IPS-18c (cell line): ENCODE measurements at regions not wholly inside any gene's neighbourhood (a gene's known extent, or its start where the extent isn't known, plus 50 kb on each side); places are given as distances from the start of the nearest gene placed in this dataset.
"Not testable (repeated sequence)": the region's sequence is repeated elsewhere in the genome, so short reads cannot be mapped to it uniquely, and the experiment has no call there.

Experiments used
- H3K4me3 ChIP-seq: 2 replicates; pipeline ENCODE4 v1.7.0; 2013; ENCODE audit warnings: low read depth, mild to moderate bottlenecking, low read length, moderate library complexity; ENCODE audit not compliant: insufficient read depth
- H3K9me3 ChIP-seq: one replicate; pipeline ENCODE4 v1.6.1; 2013; ENCODE audit warnings: mild to moderate bottlenecking, low read length, moderate library complexity; ENCODE audit not compliant: control insufficient read depth, insufficient read depth

- Histone ChIP-seq H3K4me3 (no peak overlapping the region; the same call in 1 of the 2 replicates), H3K9me3 (no peaks in the 10 kb centered on the region)
Measured at GRCh38 chr3:72081471-72082185, 296.7 kb upstream of the PROK2 start.

- peaks cover 4% of the 10 kb centered on the region for H3K9me3 ChIP-seq
- no peak overlapping the region for H3K4me3 ChIP-seq
Measured at GRCh38 chr3:72080800-72081199, 295.9 kb upstream of the PROK2 start.

DNA sequence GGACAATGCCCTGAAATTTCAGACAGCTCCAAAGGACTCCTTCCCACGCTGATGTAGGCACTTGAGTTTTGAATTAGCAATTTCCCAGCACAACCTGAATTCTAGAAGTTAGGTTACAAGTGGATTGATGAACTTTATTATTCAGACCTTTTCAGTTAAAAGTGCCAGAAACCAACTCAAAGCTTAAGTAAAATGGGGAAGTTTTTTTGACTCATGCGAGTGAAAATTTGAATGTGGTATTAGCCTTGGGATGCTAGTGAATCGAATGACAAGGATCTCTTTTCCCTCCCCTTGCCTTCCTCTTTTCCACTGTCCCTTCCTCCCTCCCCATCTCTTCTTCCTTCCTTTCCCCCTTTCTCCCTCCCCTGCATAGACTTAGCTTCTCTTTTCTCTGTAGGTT, 295.1 kb upstream of the PROK2 start:
- Histone ChIP-seq H3K9me3 (peaks cover 7% of the 10 kb centered on the region), H3K4me3 (no peak overlapping the region)

GRCh38 chr3:72079369-72079872, 294.5 kb upstream of the PROK2 start:
- H3K9me3 ChIP-seq: peaks cover 8% of the 10 kb centered on the region
- no peak overlapping the region for H3K4me3 ChIP-seq

DNA sequence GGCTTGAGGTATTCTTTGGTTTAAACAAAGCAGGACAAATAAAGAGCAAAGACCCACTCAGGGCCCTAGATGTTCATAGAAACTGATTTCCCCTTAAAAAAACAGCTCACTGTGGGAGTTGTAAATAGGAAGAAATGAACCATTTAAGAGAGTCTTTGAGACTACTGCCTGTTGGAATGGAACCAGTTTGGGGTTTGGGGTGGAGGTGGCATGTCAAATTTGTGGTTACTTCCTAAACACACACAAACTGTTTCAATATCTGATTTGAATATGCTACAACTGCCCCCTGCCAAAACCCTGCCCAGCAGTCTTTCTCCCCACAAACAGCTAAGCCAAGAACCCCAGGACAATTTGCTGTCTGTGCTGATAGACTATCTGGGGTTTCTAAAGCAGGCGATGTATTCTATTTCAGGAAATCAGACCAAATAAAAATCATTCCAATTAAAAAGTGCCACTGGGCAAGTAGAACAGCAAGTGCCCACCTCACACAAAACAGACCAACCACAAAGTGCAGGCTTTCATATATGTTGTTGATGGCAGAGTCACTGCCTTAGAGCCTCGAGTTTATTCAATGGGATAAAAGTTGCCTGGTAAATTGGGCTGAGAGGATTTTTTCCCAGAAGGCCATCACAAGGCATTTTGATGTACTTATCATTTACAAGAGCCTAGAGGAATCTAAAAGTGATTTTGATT, 293.9 kb upstream of the PROK2 start:
- no peak overlapping the region for H3K4me3 ChIP-seq

GRCh38 chr3:72077473-72078259, 292.7 kb upstream of the PROK2 start:
- no peak overlapping the region for H3K4me3 ChIP-seq
- peaks cover 8% of the 10 kb centered on the region for H3K9me3 ChIP-seq

More for the DNA sequence above, 293.9 kb upstream of the PROK2 start:
- H3K9me3 ChIP-seq: peaks cover 8% of the 10 kb centered on the region

DNA sequence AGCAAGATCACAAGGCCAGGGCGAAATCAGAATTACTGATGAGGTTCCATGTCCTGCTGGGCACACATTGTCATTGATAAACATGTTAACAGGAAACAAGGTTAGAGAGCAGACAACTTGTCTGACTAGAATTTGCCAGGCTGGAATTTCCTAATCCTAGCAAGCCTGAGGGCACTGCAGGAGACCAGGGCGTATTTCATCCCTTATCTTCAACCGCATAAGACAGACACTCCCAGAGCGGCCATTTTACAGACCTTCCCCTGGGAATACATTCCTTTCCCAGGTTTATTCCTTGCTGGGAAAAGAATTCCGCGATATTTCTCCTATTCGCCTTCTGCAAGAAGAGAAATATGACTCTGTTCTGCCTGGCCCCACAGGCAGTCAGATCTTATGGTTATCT, 290.9 kb upstream of the PROK2 start:
- not testable (repeated sequence) for H3K4me3 ChIP-seq, H3K9me3 ChIP-seq

DNA sequence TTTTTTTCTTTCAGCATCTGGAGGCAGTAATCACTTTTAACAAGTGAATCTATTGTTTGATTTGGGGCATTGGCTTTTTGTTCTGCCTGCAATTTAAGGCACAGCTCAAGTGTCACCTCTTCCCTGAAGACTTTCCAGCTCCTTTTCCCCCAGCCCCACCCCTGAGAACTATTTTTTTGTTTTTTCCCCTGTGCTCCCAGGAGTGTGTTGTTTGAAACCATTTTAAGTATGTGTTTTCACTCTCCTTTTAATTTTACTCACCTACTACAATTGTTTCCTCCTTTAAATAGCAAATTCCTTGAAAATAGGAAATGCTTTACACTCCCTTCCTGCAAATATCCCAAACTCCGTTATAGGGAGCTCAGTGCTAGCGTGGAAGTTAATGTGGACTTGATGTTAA, 286.7 kb upstream of the PROK2 start:
- peaks cover 8% of the 10 kb centered on the region for H3K9me3 ChIP-seq
- H3K4me3 ChIP-seq: no peak overlapping the region

DNA sequence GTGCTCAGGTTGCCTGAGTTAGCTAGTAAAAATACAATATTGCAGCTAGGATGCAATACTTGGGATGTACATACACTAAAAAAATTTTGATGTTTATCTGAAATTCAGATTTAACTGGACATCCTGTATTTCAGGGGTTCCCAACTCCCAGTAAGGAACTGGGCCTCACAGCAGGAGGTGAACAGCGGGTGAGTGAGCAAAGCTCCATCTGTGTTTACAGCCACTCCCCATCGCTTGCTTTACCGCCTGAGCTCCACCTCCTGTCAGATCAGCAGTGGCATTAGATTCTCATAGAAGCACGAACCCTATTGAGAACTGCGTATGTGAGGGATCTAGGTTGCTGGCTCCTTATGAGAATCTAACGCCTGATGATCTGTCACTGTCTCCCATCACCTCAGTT, 285.1 kb upstream of the PROK2 start:
- no peak overlapping the region for H3K4me3 ChIP-seq
- no peaks in the 10 kb centered on the region for H3K9me3 ChIP-seq

GRCh38 chr3:72069543-72069942, 284.6 kb upstream of the PROK2 start:
- H3K4me3 ChIP-seq: no peak overlapping the region
- no peaks in the 10 kb centered on the region for H3K9me3 ChIP-seq

- Histone ChIP-seq H3K9me3 (no peaks in the 10 kb centered on the region), H3K4me3 (no peak overlapping the region)
Measured at GRCh38 chr3:72068621-72069020, 283.7 kb upstream of the PROK2 start.

DNA sequence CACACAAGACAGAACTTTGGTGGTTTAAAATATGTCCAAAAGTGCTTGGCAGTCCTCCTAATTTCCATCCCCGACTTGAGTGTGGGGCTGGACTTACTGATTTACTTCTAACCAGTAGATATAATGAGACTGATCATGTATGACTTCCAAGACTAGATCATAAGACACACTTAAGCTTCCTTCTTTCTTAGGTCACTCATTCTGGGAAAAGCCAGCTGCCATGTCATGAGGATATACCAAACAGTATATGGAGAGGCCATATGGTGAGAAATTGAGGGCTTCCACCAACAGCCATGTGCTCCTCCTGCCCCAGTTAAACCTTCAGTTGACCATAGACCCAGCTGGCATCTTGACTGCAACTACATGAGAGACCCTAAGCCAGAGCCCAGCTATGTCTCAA, 282.8 kb upstream of the PROK2 start:
- no peak overlapping the region for H3K4me3 ChIP-seq
- H3K9me3 ChIP-seq: no peaks in the 10 kb centered on the region

- H3K4me3 ChIP-seq: no peak overlapping the region
- H3K9me3 ChIP-seq: no peaks in the 10 kb centered on the region
Measured at GRCh38 chr3:72065872-72066641, 281.1 kb upstream of the PROK2 start.

DNA sequence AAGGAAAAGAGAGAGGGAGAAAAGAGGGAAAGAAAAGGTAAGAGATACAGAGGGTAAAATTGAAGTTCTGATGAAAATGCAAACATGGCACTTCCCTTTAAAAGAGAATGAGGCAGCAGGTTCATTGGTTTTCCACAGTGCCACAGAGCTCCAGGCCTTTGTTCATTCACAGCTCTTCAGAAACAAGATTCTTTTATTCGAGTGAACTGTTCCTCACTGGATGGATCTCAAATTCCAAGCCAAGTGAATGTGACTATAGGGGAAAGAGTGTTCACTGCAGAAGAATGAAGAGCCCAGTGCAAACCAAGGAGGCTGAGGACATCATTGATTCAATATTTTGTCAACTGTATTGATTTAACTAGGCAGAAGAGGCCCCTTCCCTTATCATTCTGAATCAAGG, 280.3 kb upstream of the PROK2 start:
- H3K9me3 ChIP-seq: no peaks in the 10 kb centered on the region
- no peak overlapping the region for H3K4me3 ChIP-seq

DNA sequence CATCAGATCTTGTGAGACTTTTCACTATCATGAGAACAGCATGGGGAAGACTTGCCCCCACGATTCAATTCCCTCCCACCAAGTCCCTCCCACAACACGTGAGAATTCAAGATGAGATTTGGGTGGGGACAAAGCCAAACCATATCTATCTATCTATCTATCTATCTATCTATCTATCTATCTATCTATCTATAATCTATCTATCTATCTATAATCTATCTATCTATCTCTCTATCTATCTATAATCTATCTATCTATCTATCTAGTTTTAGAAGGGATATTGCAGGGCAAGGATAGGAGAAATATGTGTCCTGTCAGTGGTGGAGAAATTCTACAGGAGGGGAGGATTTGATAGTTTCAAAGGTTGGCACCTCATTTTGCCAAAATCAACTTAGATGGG, 279.8 kb upstream of the PROK2 start:
- not testable (repeated sequence) for H3K9me3 ChIP-seq

GRCh38 chr3:72062017-72062416, 277.1 kb upstream of the PROK2 start:
- Histone ChIP-seq H3K9me3 (no peaks in the 10 kb centered on the region), H3K4me3 (no peak overlapping the region)

More for the DNA sequence above, 279.8 kb upstream of the PROK2 start:
- not testable (repeated sequence) for H3K4me3 ChIP-seq

DNA sequence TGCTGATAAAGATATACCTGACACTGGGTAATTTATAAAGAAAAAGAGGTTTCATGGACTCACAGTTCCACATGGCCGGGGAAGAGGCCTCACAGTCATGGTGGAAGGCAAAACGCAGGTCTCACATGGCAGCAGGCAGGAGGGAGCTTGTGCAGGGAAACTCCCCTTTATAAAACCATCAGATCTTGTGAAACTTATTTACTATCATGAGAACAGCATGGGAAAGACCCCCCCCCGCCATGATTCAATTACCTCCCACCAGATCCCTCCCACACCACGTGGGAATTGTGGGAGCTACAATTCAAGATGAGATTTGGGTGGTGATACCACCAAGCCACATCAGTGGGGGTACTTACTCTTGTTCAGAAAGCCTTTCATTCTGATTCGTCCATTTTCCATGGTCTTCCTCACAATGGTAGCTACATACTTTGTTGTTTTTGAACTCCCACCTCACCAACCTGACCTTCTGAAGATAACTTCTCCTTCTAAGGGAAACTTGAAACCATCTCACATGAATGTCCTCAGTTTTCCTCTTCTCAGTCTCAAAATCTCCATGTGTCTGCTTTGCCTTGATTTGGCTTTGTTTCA, 275.6 kb upstream of the PROK2 start:
- Histone ChIP-seq H3K4me3 (no peak overlapping the region), H3K9me3 (peaks cover under 1% of the 10 kb centered on the region)
